ENCODE measurements at regions not wholly inside any gene's neighbourhood (a gene's known extent, or its start where the extent isn't known, plus 50 kb on each side); places are given as distances from the start of the nearest gene placed in this dataset.

- no peak for TF ChIP-seq YY1 (IDR thresholded peaks at IDR 0.05)
- no peak for TF ChIP-seq GABPA (IDR thresholded peaks at IDR 0.05 in 1 of 2, conservative IDR thresholded peaks at IDR 0.05 in 1 of 2)
- no peak for TF ChIP-seq MAX (IDR thresholded peaks at IDR 0.05)
- no peak for TF ChIP-seq ATF3 (IDR thresholded peaks at IDR 0.05)
Measured at GRCh38 chr6:113083947-113084346, 736.8 kb downstream of the RFPL4B start.

GRCh38 chr6:113089056-113089455 lies 741.9 kb downstream of the RFPL4B start:
- Histone ChIP-seq H3K9ac (ENCODE audit: low read depth in 1 of 2, low read length in 2 of 2) (no peak overlapping the region), H3K4me1 (ENCODE audit: control insufficient read depth in 4 of 4, insufficient read depth in 4 of 4, low read length in 3 of 4) (no peaks in the 10 kb centered on the region), H3K4me3 (ENCODE audit: low read depth in 1 of 3, low read length in 3 of 3) (no peak overlapping the region), H3K36me3 (ENCODE audit: control insufficient read depth in 4 of 4, insufficient read depth in 3 of 4, low read depth in 1 of 4, low read length in 3 of 4) (no peaks in the 10 kb centered on the region), H3K27ac (ENCODE audit: low read depth in 1 of 2, low read length in 2 of 2) (no peak overlapping the region), H3K9me3 (ENCODE audit: control insufficient read depth in 4 of 4, low read length in 3 of 4) (no peaks in the 10 kb centered on the region), H3K27me3 (ENCODE audit: control insufficient read depth in 4 of 4, insufficient read depth in 4 of 4, low read length in 3 of 4) (no peaks in the 10 kb centered on the region)
- WGBS = 82% methylated on average over 8 of the region's 8 CpGs
- no peak for TF ChIP-seq HNF4G (IDR thresholded peaks at IDR 0.05)
- TF ChIP-seq RAD21 (IDR thresholded peaks at IDR 0.05) = no peak
- TF ChIP-seq TAF1 (conservative IDR thresholded peaks at IDR 0.05) = no peak
- no peak for TF ChIP-seq GABPA (IDR thresholded peaks at IDR 0.05 in 1 of 2, conservative IDR thresholded peaks at IDR 0.05 in 1 of 2)
- no peak for TF ChIP-seq ZBTB33 (IDR thresholded peaks at IDR 0.05)
- no peak for TF ChIP-seq CTCF (IDR thresholded peaks at IDR 0.05; ENCODE audit: low read depth, low read length, missing input control)
- TF ChIP-seq REST (IDR thresholded peaks at IDR 0.05) = no peak
- no peak for TF ChIP-seq MAX (IDR thresholded peaks at IDR 0.05)
- TF ChIP-seq FOXA2 (IDR thresholded peaks at IDR 0.05) = no peak
- no peak for TF ChIP-seq ATF3 (IDR thresholded peaks at IDR 0.05)
- TF ChIP-seq NR2F2 (IDR thresholded peaks at IDR 0.05) = no peak
- TF ChIP-seq SP1 (IDR thresholded peaks at IDR 0.05) = no peak
- TF ChIP-seq YY1 (IDR thresholded peaks at IDR 0.05) = no peak
- TF ChIP-seq JUND (IDR thresholded peaks at IDR 0.05) = no peak
- no peak for TF ChIP-seq HNF4A (conservative IDR thresholded peaks at IDR 0.05)
- no peak for DNase-seq (ENCODE audit: low spot score)

More at GRCh38 chr6:113083947-113084346, 736.8 kb downstream of the RFPL4B start:
- Histone ChIP-seq H3K4me1 (ENCODE audit: control insufficient read depth in 4 of 4, insufficient read depth in 4 of 4, low read length in 3 of 4) (peaks cover 0 to 1% (median 0%) of the 10 kb centered on the region in 4 donors), H3K9me3 (ENCODE audit: control insufficient read depth in 4 of 4, low read length in 3 of 4) (no peaks in the 10 kb centered on the region), H3K27me3 (ENCODE audit: control insufficient read depth in 4 of 4, insufficient read depth in 4 of 4, low read length in 3 of 4) (no peaks in the 10 kb centered on the region), H3K9ac (ENCODE audit: low read depth in 1 of 2, low read length in 2 of 2) (no peak overlapping the region), H3K27ac (ENCODE audit: low read depth in 1 of 2, low read length in 2 of 2) (no peak overlapping the region), H3K36me3 (ENCODE audit: control insufficient read depth in 4 of 4, insufficient read depth in 3 of 4, low read depth in 1 of 4, low read length in 3 of 4) (no peaks in the 10 kb centered on the region), H3K4me3 (ENCODE audit: low read depth in 1 of 3, low read length in 3 of 3) (no peak overlapping the region)
- DNase-seq (ENCODE audit: low spot score) = no peak
- 83% methylated on average over 3 of the region's 3 CpGs for WGBS
